SIG-M5 treated with dmso at 0.1 percent for 504 hours (cell line): ENCODE measurements at regions not wholly inside any gene's neighbourhood (a gene's known extent, or its start where the extent isn't known, plus 50 kb on each side); places are given as distances from the start of the nearest gene placed in this dataset.
"Not testable (repeated sequence)": the region's sequence is repeated elsewhere in the genome, so short reads cannot be mapped to it uniquely, and the experiment has no call there.

Experiments
- DNase-seq: peaks from one replicate; lab custom pipeline; 2025; ENCODE audit not compliant: unreplicated experiment; lab: John Stamatoyannopoulos, UW

GRCh38 chr17:5896215-5896614 lies 174.0 kb upstream of the WSCD1 start:
- no peak for DNase-seq

GRCh38 chr17:5897275-5897911 lies 172.8 kb upstream of the WSCD1 start:
- DNase-seq, result no peak

GRCh38 chr17:5897981-5898380 lies 172.2 kb upstream of the WSCD1 start:
- DNase-seq, result not testable (repeated sequence)

GRCh38 chr17:5898406-5898805 lies 171.8 kb upstream of the WSCD1 start:
- no peak for DNase-seq

- no peak for DNase-seq
These were observed 170.5 kb upstream of the WSCD1 start for GRCh38 chr17:5899496-5900195.

GRCh38 chr17:5901731-5902130 lies 168.4 kb upstream of the WSCD1 start:
- no peak for DNase-seq

- DNase-seq, result no peak
These were observed 167.7 kb upstream of the WSCD1 start for GRCh38 chr17:5902181-5903140.

- no peak for DNase-seq
These were observed 158.3 kb upstream of the WSCD1 start for GRCh38 chr17:5911919-5912318.

- DNase-seq, result no peak
These were observed 157.1 kb upstream of the WSCD1 start for GRCh38 chr17:5913032-5913531.

GRCh38 chr17:5913641-5914040 lies 156.5 kb upstream of the WSCD1 start:
- DNase-seq, result no peak

- DNase-seq, result no peak
These were observed 154.8 kb upstream of the WSCD1 start for GRCh38 chr17:5915337-5915736.

- no peak for DNase-seq
These were observed 151.1 kb upstream of the WSCD1 start for GRCh38 chr17:5919089-5919488.

- DNase-seq, result no peak
These were observed 148.5 kb upstream of the WSCD1 start for GRCh38 chr17:5921512-5922282.

- DNase-seq, result no peak
These were observed 147.7 kb upstream of the WSCD1 start for GRCh38 chr17:5922476-5922875.

- no peak for DNase-seq
These were observed 140.5 kb upstream of the WSCD1 start for GRCh38 chr17:5929721-5930120.

- DNase-seq, result not testable (repeated sequence)
These were observed 139.6 kb upstream of the WSCD1 start for GRCh38 chr17:5930555-5930954.

- no peak for DNase-seq
These were observed 138.6 kb upstream of the WSCD1 start for GRCh38 chr17:5931616-5932015.

- no peak for DNase-seq
These were observed 136.7 kb upstream of the WSCD1 start for GRCh38 chr17:5933430-5933829.

- no peak for DNase-seq
These were observed 128.9 kb upstream of the WSCD1 start for GRCh38 chr17:5941258-5941657.

GRCh38 chr17:5942687-5943086 lies 127.5 kb upstream of the WSCD1 start:
- DNase-seq, result no peak

GRCh38 chr17:5943232-5943631 lies 126.9 kb upstream of the WSCD1 start:
- DNase-seq, result no peak
